Stimulated activated CD8-positive, alpha-beta memory T cell treated with anti-CD3 and anti-CD28 coated beads, Interleukin-12 subunit alpha, Interleukin-12 subunit beta, amount 100 ng/mL, for 24 hours (primary cell): ENCODE measurements at regions not wholly inside any gene's neighbourhood (a gene's known extent, or its start where the extent isn't known, plus 50 kb on each side); places are given as distances from the start of the nearest gene placed in this dataset.
"Not testable (repeated sequence)": the region's sequence is repeated elsewhere in the genome, so short reads cannot be mapped to it uniquely, and the experiment has no call there.

Experiments
- DNase-seq: peaks from one replicate; pipeline ENCODE4 v3.0.0-alpha.2; 2020; ENCODE audit errors: extremely low read depth

DNA sequence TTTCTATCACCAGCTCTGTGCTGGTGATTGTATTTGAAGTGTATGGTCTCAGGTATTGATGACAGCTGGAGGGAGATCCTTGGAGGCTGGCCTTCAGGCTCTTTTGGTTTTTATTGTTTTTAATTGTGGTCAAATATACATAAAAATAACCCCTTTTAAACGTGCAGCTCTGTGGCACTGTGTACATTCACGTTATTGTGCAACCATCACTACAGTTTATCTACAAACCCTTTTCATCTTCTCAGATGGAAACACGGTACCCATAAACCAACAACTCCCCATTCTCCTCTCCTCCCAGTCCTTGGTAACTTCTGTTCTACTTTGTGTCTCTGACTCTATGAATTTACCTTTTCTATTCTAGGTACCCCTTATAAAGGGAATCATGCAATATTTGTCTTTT, 79.3 kb upstream of the ATP8B1 start:
- DNase-seq, result no peak

DNA sequence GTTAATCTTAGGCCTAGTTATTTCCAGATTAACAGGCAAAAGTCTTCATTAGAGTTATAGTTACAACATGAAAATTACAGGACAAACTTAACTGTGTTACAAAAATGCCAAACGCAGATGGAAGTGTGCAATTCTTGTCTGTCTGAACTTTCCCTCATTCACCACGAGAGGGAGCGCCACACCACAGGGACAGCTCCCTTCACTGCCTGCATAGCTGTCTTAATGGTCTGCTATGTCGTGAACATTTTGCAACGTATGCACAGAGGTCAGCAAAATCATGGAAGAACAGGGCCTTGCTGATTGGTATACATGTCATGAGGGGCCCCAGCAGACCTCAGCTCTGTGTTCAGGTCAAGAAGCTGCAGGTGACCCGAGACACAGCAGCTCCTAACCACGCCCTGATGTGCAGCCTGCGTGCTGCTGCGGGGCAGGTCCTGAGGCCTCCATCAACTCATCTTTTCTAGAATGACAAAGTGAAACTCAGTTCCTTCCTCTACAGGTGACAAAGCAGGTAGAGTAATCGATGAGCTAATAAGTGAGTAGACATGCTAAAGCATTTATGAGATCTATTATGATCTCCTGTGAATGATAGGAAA, 78.8 kb upstream of the ATP8B1 start:
- DNase-seq, result peak; percentile 3

DNA sequence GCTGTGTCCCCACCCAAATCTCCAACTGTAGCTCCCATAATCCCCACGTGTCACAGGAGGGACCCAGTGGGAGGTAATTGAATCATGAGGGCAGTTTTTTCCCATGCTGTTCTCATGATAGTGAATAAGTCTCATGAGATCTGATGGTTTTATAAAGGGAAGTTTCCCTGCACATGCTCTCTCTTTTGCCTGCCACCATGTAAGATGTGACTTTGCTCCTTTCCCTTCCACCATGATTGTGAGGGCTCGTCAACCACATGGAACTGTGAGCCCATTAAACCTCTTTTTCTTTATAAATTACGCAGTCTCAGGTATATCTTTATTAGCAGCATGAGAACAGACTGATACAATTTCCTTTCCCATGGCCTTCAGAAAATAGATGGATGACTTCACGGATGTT, 76.8 kb upstream of the ATP8B1 start:
- not testable (repeated sequence) for DNase-seq

DNA sequence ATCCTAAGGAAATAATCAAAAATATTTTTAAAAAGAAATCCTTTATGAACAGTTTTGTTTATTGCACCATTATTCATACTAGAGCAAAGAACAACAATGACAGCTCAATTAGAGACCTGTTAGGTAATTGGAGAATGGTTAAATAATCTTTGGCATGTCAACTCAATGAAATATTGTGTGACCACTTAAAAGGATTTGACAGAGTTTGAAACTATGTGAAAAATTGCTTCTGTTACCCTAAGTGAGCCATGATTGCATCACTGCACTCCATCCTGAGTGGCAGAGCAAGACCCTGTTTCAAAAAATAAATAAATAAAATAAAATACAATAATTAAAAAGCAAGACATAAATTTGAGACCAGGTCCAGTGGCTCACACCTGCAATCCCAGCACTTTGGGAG, 66.1 kb upstream of the ATP8B1 start:
- no peak for DNase-seq

DNA sequence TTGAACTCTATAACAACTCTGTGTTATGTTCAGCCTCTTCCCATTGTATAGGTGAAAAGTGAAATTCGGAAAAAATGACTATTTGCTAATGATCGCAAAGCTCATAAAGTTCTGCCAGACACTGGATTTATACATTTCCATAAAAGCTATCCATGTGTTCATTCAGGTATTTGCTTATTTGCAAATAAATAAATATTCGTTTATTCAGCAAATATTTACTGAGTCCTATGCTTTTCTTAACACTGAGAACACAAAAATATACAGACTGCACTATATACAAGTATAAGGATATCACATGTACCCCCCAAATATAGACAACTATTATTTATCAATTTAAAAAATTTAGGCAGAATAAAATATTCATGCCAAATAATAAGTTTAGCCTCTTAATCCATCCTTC, 63.2 kb upstream of the ATP8B1 start:
- DNase-seq, result no peak

DNA sequence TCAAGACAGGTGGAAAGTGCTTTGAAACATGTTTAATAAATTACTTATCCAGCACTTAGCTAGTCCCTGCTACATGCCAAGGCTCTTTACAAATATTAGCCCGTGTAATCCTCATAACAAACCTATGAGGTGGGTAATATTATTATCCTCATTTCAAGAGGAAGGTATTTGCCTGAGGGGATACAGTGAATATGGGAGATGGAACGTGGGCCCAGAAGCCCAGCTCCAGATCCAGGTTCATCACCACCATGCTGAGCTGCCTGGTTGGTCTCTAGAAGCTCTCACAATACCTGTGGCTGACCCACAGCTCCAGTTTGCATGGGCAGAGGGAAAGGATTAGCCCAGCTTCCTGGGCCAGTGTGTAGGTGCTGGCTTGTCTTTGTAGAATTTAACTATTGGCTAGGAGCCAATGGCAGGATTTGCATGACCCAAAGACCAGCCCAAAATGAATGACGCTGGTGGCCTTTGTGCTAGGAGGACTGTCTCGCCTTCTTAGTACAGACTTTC, 61.6 kb upstream of the ATP8B1 start:
- DNase-seq, result no peak

DNA sequence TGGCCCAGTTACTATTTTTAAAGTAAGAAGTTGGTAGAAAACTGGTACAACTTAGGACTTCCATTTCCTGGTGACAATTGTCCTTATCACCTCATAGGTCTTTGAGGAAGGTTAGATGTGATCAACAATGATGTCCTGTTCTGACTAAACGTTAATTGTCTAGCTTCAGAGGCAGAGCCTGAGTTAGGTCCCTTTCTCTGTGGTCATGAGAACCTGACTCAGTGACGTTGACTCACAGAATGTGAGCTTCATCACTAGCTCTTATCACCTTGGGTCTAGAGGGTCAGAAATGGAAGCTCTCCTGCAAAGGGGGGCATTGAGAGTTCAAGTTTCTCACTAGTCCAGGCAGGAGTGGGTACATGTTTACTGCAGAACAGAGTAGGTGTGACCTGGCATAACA, 60.6 kb upstream of the ATP8B1 start:
- no peak for DNase-seq

DNA sequence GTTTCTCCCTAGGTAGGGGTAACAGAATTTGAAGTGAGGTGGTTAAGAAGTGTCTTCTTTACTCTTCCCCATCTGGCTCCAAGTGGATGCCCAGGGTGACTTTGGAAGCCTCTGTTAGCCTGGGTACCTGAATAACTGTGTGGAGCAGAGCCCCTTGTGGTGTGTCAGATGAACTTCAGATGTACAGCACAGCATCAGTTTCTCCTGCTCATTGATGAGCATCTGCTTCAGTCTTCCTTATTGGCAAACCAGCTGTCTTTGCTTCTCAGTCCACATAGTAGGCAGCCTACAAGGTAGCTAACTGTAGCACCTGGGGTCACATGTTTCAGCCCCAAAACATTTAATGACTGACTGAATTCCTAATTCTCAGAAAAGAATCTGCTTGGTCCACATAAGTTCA, 56.2 kb upstream of the ATP8B1 start:
- no peak for DNase-seq

DNA sequence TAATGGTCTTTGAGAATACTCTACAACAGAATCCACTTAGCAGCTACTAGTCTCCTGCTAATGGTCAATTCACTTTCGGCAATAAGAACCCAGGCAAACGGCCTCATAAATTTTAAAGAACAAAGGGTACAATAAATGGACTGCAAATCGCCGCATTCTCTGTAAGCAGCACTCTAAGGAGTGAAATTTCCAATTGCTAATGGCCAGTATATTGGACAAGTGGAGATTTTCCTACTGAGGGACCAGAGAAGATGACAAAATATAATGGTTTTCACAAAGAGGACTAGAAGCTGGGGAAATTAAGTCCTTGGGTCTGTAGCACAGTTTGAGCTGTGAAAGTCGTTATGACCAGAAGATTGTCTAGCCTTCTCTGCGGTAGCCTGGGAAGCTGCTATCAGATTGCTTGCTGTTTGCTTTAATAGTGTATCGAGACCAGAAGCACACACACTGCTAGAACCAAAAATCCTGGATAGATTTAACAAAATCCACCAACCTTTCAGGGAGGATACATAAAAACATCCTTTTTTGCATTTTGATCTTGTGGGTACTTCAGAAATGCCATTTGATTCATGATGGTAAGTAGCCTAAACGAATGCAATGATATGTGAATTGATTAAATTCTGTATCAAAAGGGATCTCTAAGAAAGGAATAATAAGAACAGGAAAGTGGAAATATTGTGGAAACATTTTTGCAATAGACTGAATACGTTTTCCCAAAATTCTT, 53.6 kb upstream of the ATP8B1 start:
- DNase-seq, result no peak

DNA sequence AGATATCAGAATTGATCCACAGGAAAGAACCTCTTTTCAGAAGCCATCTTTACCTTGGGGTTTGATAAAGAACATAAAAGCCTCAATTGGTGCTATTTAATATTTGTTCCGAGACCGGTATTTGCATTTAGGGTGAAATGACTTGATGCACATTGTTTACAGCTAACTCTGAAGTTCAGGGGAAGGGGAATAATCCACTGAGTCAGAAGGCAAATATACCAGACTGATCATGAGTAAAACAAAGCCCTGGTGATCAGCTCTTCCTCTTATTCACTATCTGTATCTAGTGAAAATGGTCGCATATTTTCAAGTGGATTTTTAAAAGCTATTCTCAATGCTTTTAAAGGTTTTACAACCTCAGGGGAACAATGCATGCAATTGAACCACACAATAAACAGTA, 53.0 kb upstream of the ATP8B1 start:
- no peak for DNase-seq

DNA sequence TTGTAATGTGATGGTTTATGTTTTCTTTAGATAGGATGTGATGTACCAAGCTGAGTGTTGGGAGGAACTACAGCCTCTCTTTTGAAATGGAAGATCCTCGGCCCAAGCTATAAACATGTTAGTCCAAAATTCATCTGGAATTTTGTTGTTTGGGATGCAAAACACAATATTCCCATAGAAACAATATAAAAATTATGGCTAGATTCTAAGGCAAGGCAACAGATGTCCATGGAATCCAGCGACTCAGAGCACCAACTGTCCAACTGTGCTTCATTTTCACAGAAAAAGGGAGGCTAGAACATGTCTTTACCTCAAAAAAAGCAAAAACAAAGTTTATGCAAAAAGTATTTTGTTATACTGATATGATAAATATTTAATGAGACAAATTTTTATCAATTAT, 52.4 kb upstream of the ATP8B1 start:
- DNase-seq, result no peak

DNA sequence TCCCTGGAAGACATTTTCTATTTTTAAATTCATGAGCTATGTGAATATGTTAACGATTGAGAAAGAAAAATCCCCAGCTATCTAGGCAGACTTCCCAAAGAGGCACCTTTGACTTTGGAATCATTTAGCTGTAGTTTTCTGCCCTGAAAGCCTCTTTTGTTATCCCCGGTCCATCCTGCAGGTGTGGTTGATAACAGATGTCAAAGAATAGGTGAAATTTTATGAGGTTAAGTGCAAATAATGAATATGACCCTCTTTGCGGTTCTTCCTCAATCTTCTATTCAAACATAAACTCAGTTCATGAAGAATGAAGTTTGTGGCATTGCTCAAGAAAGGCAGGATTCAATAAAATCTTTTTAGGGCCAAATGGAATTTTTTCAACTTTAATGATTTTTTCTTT, 51.6 kb upstream of the ATP8B1 start:
- DNase-seq, result no peak

DNA sequence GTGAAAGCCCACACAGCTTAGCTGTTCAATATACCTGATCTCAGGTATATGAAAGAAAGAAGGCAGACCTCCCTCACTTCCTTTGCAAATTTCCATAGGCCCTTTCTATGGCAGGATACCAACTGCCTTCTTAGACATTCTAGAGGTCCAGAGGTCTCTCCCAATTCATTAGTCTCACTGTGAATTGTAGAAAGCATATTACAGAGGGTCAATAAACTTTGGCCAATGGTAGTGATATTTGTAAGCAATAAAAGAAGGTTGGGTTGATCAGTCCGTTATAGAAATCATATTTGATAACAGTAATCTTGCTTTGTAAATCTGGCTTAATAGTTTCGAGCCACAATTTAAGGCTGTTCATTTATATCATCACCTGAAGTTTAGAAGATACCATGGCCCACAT, 50.7 kb upstream of the ATP8B1 start:
- no peak for DNase-seq

DNA sequence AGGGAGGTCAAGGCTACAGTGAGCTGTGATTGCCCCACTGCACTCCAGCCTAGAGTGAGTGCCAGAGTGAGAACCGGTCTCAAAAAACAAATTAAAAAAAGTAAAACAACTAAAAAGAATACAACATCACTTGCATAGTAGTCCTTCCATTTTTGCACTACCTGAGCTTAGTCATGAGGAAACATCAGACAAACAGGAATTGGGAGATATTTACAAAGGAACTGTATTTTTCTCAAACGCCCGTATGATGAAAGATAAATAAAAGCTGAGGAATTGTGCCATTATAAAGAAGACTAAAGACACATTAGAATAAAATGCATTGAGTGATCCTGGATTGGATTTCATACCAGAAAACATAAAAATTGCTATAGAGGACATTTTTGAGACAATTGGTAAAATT, 50.0 kb upstream of the ATP8B1 start:
- DNase-seq, result no peak
